Activated CD8-positive, alpha-beta memory T cell treated with anti-CD3 and anti-CD28 coated beads, Interleukin-2, amount 50 U/mL, for 24 hours (primary cell): ENCODE measurements at regions not wholly inside any gene's neighbourhood (a gene's known extent, or its start where the extent isn't known, plus 50 kb on each side); places are given as distances from the start of the nearest gene placed in this dataset.
"Not testable (repeated sequence)": the region's sequence is repeated elsewhere in the genome, so short reads cannot be mapped to it uniquely, and the experiment has no call there.

Experiments used
- DNase-seq: peaks from one replicate; pipeline ENCODE4 v3.0.0-alpha.2; 2020; ENCODE audit errors: extremely low read depth

DNA sequence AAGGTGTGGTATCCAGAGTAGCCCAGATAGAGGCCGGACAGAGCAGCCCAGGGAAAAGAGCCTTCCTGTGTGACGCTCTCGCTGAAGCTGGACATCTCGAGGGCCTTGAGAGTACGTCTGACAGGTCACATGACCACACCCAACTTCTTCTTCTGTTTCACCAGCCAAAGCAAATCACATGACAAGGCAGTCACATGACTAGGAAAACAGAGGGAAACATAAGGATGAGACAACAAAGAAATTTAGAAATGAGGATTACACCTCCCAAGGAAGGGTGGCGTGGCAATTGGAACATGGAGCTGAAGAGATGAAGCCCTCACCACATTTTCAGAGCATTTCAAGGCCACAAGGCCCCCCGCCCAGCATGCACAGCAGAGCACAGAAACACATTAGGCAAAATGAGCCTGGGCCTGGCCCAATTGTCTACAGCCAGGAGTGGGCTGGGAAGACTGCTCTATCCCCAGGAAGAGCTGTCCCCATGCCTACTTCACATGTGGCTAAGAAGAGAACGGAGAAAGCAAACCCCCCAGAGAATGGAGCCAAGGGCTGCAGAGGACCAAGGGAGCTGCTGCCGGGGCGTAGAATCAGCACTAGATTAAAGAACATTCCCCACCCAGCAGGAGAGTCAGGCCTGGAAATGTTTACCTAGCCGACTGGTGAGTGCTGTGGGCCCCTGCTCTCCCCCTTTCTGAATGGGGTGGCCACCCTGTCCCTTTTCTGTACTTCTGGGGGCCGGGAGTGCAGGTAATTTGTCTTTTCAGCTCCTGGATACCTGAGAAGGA is 305.1 kb downstream of the NPHP4 start:
- no peak for DNase-seq

GRCh38 chr1:5686195-5686594 is 306.0 kb downstream of the NPHP4 start:
- DNase-seq: no peak

DNA sequence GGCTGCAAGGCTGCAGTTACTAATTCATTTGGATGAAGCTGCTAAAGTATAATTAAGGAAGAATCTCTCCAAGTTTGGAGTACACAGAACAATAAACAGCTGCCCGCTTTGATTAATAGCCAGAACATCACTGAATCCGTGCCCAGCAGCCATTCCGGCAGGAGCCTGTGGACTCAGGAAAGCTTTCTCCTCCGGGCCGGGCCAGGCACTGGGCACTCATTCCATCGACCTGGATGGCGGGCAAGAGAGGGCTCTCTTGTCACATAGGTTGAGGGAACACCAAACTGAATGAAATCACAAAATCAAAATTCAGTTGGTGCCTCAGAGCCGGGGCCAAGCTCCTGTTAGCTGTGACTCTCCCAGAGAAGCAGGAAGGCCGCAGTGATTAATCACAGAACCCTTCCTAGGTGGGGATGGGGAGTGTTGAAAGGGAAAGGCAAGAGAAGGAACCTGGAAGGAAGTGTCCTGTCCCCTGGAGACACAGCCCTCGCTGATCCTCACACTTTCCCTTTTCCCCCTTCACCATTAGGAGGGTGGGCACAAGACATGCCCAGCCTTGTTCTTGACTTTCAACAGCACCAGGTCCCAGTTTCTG is 306.7 kb downstream of the NPHP4 start:
- no peak for DNase-seq

DNA sequence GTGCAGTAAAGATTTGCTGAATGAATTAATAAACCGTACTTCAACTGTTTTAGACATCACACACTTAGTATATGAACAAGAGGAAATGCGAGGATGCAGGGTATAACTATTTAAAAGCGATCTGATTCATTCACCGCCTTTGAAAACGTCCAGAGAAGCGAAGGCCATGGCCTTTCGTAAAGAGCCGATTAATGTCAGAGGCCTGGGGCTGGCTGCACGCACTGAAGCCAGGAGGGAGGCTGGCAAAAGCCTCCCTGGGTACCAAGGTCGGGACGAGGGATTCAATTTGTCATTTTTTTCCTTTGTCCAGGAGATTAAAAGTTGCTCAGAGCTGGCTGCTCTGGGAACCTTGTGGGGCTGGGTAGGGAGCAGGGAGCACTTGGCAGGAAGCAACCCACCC is 307.4 kb downstream of the NPHP4 start:
- DNase-seq: no peak

DNA sequence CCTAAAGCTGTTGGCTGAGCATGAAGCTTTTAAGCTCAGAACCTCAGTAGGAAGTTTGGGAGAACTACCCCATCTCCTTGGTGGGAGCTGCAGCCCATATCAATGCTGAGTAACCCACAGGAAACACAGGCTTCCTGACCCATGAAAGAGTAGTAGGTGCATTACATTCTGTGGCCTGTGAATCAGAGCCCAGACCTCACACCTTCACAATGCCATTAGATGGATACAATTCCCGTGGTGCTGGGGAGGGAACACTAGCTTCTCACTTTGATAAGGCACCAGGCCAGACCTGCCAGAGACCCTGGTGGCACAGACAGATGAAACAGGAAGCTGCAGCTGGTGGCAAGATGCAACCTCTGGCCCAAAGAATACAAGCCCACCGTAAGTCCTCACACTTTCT is 308.8 kb downstream of the NPHP4 start:
- no peak for DNase-seq

GRCh38 chr1:5682626-5683225 is 309.5 kb downstream of the NPHP4 start:
- DNase-seq: no peak

DNA sequence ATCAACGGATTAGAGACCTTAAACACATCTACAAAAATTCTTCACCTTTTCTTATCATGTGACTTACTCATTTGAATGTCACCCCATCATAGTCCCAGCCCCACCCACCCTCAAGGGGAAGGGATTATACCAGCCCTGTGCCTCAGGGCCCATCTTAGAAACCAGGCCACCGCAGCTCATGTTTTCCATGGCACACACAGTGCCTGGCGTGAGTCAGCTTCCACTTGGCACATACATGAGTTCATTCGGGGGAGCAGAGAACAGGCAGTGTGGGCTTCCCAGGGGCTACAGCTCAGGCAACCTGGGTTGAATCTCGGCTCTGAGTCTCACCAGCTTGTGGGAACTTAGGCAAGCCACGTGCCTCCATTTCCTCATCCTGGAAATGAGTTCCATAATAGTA is 310.6 kb downstream of the NPHP4 start:
- no peak for DNase-seq

GRCh38 chr1:5680600-5680999 is 311.6 kb downstream of the NPHP4 start:
- no peak for DNase-seq

GRCh38 chr1:5678759-5679158 is 313.5 kb downstream of the NPHP4 start:
- DNase-seq: no peak

GRCh38 chr1:5672355-5672754 is 319.9 kb downstream of the NPHP4 start:
- not testable (repeated sequence) for DNase-seq

- DNase-seq: no peak
Observed at GRCh38 chr1:5670590-5671350, 321.5 kb downstream of the NPHP4 start.

DNA sequence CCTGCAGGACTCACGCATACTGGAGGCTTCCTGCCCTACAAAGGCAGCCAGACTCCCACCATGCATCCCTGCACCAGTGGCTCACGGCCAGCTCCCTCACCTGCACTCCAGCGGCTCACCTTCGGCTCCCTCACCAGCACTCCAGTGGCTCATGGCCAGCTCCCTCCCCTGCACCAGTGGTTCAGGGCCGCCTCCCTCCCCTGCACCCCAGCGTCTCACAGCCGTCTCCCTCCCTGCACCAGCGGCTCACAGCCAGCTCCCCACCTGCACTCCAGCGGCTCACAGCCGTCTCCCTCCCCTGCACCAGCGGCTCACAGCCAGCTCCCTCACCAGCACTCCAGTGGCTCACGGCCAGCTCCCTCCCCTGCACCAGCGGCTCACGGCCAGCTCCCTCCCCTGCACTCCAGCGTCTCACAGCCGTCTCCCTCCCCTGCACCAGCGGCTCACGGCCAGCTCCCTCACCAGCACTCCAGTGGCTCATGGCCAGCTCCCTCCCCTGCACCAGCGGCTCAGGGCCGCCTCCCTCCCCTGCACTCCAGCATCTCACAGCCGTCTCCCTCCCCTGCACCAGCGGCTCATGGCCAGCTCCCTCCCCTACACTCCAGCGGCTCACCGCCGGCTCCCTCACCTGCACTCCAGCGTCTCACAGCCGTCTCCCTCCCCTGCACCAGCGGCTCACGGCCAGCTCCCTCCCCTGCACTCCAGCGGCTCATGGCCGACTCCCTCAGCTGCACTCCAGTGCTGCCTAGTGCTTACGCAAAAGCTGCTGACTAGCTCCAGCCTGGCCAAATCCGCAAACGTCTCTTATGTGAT is 324.5 kb downstream of the NPHP4 start:
- no peak for DNase-seq

DNA sequence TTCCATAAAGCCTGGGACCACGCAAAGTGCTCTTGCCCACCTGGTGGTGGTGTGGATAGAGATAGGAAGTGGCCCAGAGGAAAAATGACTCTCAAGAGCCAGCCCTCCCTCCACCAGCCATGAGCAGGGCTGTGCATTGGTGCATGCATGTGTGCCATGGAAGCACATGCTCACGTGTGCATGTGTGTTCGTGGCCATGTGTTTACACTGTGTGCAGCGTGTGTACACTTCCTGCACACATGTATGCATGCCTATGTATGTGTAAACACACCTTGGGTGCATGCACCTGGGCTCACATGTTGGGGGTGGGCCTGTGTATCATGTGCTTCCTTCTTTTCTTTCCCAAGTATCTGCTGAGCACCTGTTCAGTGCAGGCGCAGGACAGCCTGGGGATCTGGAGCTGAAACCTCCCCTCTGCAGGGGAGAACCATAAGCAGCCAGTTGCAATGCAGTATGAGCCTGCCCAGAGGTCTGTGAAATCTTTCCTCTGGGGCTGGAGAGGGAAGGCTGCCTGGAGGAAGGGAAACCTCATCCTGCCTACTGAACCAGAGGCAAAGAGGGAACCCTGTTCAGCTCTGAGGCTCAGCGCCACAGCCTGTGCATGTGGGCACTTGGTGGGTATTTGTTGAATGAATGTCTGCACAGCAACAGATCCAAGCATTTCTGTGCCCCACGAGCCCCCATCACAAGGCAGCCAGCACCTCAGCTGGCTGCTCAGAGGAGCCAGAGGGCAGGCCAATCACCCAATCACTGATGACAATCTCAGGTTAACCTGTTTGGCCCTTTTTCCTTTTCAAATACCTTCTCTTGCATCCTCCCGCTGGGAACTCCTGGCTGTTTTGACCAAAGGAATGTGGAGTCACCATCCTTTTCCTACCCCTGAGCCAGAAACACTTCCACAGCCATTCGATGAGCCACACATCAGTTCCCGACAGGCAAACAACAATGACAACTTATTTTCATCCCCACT is 327.0 kb downstream of the NPHP4 start:
- no peak for DNase-seq

DNA sequence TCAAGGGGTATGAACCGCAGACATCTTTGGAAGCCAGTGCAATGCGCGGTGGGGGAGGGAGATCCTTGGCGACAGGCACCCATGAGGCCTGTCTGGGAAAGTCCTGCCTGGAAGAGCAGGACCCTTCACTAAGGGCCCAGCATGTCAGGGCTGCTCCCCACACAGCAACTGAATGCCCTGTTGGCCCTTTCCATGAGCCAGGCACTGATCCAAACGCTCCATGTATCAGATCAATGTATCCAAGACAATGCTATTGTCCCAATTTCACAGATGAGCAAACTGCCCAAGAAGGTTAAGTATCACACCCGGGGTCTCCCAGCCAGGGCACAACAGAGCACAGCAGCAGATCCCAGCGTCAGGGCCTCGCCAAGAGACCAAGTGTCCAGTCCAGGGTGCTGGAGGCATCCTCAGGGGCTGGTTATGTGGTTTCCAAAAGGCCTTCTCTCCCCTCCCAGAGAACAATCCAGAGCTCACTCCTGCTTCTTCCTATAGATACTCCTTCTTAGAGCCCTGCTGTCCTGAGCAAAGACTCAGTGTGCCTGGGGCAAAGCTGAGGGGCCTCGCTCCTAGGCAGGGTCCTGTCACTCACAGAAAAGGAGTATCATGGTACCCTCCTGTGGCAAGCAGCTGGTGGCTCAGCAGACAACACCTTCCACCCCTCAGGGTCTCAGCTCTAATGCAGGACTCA is 328.0 kb downstream of the NPHP4 start:
- no peak for DNase-seq

GRCh38 chr1:5662744-5663126 is 329.5 kb downstream of the NPHP4 start:
- DNase-seq: no peak

- no peak for DNase-seq
Observed at GRCh38 chr1:5662086-5662743, 330.0 kb downstream of the NPHP4 start.

GRCh38 chr1:5661196-5662085 is 330.8 kb downstream of the NPHP4 start:
- DNase-seq: no peak
